ENCODE measurements at regions not wholly inside any gene's neighbourhood (a gene's known extent, or its start where the extent isn't known, plus 50 kb on each side); places are given as distances from the start of the nearest gene placed in this dataset.

GRCh38 chr1:30340934-30341333, 382.5 kb downstream of the MATN1 start:
- no peak for DNase-seq (ENCODE audit: low spot score)
- H3K4me3 ChIP-seq (ENCODE audit: low read depth in 1 of 3, low read length in 3 of 3): no peak overlapping the region
- no peaks in the 10 kb centered on the region for H3K4me1 ChIP-seq (ENCODE audit: control insufficient read depth in 4 of 4, insufficient read depth in 4 of 4, low read length in 3 of 4)
- TF ChIP-seq RXRA (IDR thresholded peaks at IDR 0.05) (no peak), ZBTB33 (IDR thresholded peaks at IDR 0.05) (no peak)
- WGBS: 82% methylated on average over 3 of the region's 3 CpGs
- no peaks in the 10 kb centered on the region for H3K36me3 ChIP-seq (ENCODE audit: control insufficient read depth in 4 of 4, insufficient read depth in 3 of 4, low read depth in 1 of 4, low read length in 3 of 4)
- no peak overlapping the region for H3K9ac ChIP-seq (ENCODE audit: low read depth in 1 of 2, low read length in 2 of 2)
- no peak overlapping the region for H3K27ac ChIP-seq (ENCODE audit: low read depth in 1 of 2, low read length in 2 of 2)
- peaks cover 0 to 4% (median 0%) of the 10 kb centered on the region in 4 donors for H3K27me3 ChIP-seq (ENCODE audit: control insufficient read depth in 4 of 4, insufficient read depth in 4 of 4, low read length in 3 of 4)
- H3K9me3 ChIP-seq (ENCODE audit: control insufficient read depth in 4 of 4, low read length in 3 of 4): no peaks in the 10 kb centered on the region

GRCh38 chr1:30339866-30340265, 383.5 kb downstream of the MATN1 start:
- DNase-seq (ENCODE audit: low spot score): no peak
- no peak overlapping the region for H3K27ac ChIP-seq (ENCODE audit: low read depth in 1 of 2, low read length in 2 of 2)
- no peak overlapping the region for H3K9ac ChIP-seq (ENCODE audit: low read depth in 1 of 2, low read length in 2 of 2)
- WGBS: 75% methylated on average over 2 of the region's 2 CpGs
- peaks cover 0 to 4% (median 0%) of the 10 kb centered on the region in 4 donors for H3K27me3 ChIP-seq (ENCODE audit: control insufficient read depth in 4 of 4, insufficient read depth in 4 of 4, low read length in 3 of 4)
- H3K4me1 ChIP-seq (ENCODE audit: control insufficient read depth in 4 of 4, insufficient read depth in 4 of 4, low read length in 3 of 4): no peaks in the 10 kb centered on the region
- H3K4me3 ChIP-seq (ENCODE audit: low read depth in 1 of 3, low read length in 3 of 3): no peak overlapping the region
- no peaks in the 10 kb centered on the region for H3K9me3 ChIP-seq (ENCODE audit: control insufficient read depth in 4 of 4, low read length in 3 of 4)
- H3K36me3 ChIP-seq (ENCODE audit: control insufficient read depth in 4 of 4, insufficient read depth in 3 of 4, low read depth in 1 of 4, low read length in 3 of 4): no peaks in the 10 kb centered on the region
- TF ChIP-seq FOXA2 (IDR thresholded peaks at IDR 0.05): no peak
- TF ChIP-seq RXRA (IDR thresholded peaks at IDR 0.05): no peak
- TF ChIP-seq REST (IDR thresholded peaks at IDR 0.05): no peak
- no peak for TF ChIP-seq ZBTB33 (IDR thresholded peaks at IDR 0.05)
- no peak for TF ChIP-seq TAF1 (conservative IDR thresholded peaks at IDR 0.05)
- TF ChIP-seq CTCF (IDR thresholded peaks at IDR 0.05; ENCODE audit: low read depth, low read length, missing input control): no peak
- no peak for TF ChIP-seq GABPA (IDR thresholded peaks at IDR 0.05 in 1 of 2, conservative IDR thresholded peaks at IDR 0.05 in 1 of 2)
- TF ChIP-seq NR2F2 (IDR thresholded peaks at IDR 0.05): no peak
- TF ChIP-seq EGR1 (IDR thresholded peaks at IDR 0.05; ENCODE audit: low read depth in 2 of 2): no peak
- no peak for TF ChIP-seq FOXA1 (IDR thresholded peaks at IDR 0.05)
- TF ChIP-seq ATF3 (IDR thresholded peaks at IDR 0.05): no peak
- TF ChIP-seq SP1 (IDR thresholded peaks at IDR 0.05): no peak
- no peak for TF ChIP-seq JUND (IDR thresholded peaks at IDR 0.05)
- TF ChIP-seq HNF4A (conservative IDR thresholded peaks at IDR 0.05): no peak
